AG04450 (cell line): ENCODE measurements at regions not wholly inside any gene's neighbourhood (a gene's known extent, or its start where the extent isn't known, plus 50 kb on each side); places are given as distances from the start of the nearest gene placed in this dataset.

ENCODE experiments used
- CTCF ChIA-PET: fragments of 300-600, 350-600 bp; formaldehyde crosslinking; extraction: SDS; loops from one replicate; lab custom pipeline; 2022; ENCODE audit warnings: antibody characterized with exemption, inconsistent platforms; lab: Charles Lee
- POLR2A ChIA-PET: fragments of 350-600 bp; formaldehyde crosslinking; extraction: SDS; loops from one replicate; lab custom pipeline; 2021; ENCODE audit warnings: antibody characterized with exemption, inconsistent platforms; lab: Yijun Ruan, JAX
- DNase-seq: peaks from one replicate; pipeline ENCODE4 v3.0.0-alpha.2; 2011; ENCODE audit warnings: low read depth, low spot score
- H3K27ac ChIP-seq: one replicate; pipeline ENCODE4 v1.5.1; 2012; ENCODE audit warnings: low read depth, low read length, control low read depth
- H3K27me3 ChIP-seq: one replicate; pipeline ENCODE4 v1.6.0; 2012; ENCODE audit warnings: low read length; ENCODE audit not compliant: control insufficient read depth, insufficient read depth
- H3K4me3 ChIP-seq: 2 replicates; pipeline ENCODE4 v1.5.1; 2011; ENCODE audit warnings: mild to moderate bottlenecking, low read depth, low read length, control low read depth
- H3K9me3 ChIP-seq: 2 replicates; pipeline ENCODE4 v1.5.1; 2012; ENCODE audit warnings: low read length; ENCODE audit not compliant: control insufficient read depth, insufficient read depth
- TF ChIP-seq, protein P1 (sequence below): IDR thresholded peaks from 2 replicates; pipeline ENCODE4 v1.5.1; 2011; ENCODE audit warnings: low read depth, low read length, control low read depth, inconsistent platforms

DNA sequence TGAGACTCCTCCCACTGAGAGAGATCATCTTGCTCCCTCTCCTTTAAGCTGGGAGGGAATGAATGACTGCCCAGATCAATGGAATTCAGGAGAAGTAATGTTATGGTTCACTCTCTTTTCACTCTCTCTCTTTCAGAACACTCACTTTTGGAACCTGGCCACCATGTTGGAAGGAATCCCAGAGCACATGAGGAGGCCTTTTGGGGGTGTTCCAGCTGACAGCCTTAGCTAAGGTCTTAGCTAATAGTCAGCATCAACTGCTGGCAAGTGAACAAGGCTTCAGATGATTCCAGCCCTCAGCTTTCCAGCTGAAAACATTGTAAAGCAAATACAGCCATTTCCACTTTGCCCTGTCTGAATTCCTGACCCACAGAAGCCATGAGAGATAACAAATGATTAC, 124.0 kb upstream of the CLNK start:
- Histone ChIP-seq H3K9me3 (no peaks in the 10 kb centered on the region), H3K27me3 (no peaks in the 10 kb centered on the region), H3K27ac (no peak overlapping the region), H3K4me3 (no peak overlapping the region)
- TF ChIP-seq, protein P1, sequence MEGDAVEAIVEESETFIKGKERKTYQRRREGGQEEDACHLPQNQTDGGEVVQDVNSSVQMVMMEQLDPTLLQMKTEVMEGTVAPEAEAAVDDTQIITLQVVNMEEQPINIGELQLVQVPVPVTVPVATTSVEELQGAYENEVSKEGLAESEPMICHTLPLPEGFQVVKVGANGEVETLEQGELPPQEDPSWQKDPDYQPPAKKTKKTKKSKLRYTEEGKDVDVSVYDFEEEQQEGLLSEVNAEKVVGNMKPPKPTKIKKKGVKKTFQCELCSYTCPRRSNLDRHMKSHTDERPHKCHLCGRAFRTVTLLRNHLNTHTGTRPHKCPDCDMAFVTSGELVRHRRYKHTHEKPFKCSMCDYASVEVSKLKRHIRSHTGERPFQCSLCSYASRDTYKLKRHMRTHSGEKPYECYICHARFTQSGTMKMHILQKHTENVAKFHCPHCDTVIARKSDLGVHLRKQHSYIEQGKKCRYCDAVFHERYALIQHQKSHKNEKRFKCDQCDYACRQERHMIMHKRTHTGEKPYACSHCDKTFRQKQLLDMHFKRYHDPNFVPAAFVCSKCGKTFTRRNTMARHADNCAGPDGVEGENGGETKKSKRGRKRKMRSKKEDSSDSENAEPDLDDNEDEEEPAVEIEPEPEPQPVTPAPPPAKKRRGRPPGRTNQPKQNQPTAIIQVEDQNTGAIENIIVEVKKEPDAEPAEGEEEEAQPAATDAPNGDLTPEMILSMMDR, result no peak
- POLR2A ChIA-PET, result no interaction called here
- peak; percentile 11 for DNase-seq
- CTCF ChIA-PET, result no interaction called here

DNA sequence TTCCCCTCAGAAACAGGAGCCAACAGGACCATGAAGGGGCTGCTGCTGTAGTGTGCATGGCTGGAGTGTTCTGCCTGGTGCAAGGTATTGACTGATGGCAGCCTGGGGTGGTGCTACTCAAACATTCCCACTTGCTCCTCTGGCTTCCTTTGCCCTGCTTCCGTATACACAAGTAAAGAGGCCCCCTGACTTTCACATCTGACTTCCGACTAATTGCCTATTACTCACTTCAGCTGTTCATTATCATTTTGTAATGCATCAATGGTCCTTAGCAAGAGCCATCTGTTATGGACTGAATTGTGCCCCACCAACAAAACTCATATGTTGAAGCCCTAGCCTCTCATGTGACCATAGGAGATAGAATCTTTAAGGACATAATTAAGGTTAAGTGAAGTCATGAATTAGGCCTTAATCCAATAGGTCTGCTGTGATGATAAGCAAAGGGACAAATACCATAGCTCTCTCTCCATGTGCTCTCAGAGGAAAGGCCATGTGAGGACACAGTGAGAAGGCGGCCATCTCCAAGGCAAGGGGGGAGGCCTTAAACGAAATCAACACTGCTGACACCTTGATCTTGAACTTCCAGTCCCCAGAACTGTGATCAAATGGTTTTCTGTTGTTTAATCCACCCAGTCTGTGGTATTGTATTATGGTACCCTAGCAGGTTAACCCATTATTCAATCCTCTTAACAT, 122.5 kb upstream of the CLNK start:
- DNase-seq, result no peak
- Histone ChIP-seq H3K27ac (no peak overlapping the region), H3K9me3 (no peaks in the 10 kb centered on the region), H3K27me3 (no peaks in the 10 kb centered on the region), H3K4me3 (no peak overlapping the region)
- TF ChIP-seq, protein P1, result no peak
- CTCF ChIA-PET, result no interaction called here
- POLR2A ChIA-PET, result no interaction called here

DNA sequence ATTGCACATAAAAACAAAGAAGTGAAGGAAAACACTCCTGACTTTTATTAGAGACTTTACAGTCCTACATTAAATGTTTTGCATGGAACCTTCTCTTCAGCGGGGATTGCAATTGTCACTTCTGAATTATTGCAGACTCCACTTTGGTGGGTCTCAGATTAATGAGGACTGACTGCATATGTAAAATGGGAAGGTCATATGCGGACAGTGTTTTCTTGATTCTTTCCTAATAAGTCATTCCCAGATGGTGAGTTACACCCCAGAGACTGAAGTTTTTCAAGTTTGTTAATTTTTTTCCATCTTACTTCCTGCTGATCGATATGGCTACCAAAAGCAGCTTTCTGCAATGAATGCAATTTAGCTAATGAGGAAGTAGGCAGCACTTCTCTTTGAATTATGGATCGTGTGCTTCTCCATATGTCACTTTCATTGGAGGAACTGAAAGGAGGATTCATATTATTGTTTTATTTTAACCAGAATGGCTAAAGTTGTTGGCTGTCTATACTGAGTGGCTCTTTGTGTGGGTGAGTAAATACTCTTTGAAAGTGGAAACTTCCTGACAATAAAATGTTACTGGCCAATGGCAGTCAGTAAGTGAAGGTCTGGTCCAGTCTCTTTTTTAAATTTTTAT, 119.3 kb upstream of the CLNK start:
- TF ChIP-seq, protein P1, result no peak
- CTCF ChIA-PET, result no interaction called here
- Histone ChIP-seq H3K27ac (no peak overlapping the region), H3K4me3 (no peak overlapping the region), H3K27me3 (no peaks in the 10 kb centered on the region), H3K9me3 (no peaks in the 10 kb centered on the region)
- DNase-seq, result no peak
- POLR2A ChIA-PET, result no interaction called here

DNA sequence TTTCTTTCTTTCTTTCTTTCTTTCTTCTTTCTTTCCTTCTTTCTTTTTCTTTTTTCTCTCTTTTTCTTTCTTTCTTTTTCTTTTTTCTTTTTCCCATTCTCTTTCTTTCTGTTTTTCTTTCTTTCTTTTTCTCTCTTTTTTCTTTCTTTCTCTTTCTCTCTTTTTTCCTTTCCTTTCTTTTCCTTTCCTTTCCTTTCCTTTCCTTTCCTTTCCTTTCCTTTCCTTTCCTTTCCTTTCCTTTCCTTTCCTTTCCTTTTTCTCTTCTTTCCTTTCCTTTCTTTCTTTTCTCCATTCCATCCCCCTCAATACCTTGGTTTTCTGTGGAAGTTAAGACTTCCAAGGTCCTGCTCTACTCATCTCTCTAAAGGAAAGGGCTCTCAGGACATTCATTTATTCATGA, 102.8 kb upstream of the CLNK start:
- DNase-seq, result no peak
- H3K4me3 ChIP-seq, result no peak overlapping the region
- no peak overlapping the region for H3K27ac ChIP-seq
- POLR2A ChIA-PET, result no interaction called here
- CTCF ChIA-PET, result no interaction called here
- H3K27me3 ChIP-seq, result no peaks in the 10 kb centered on the region
- H3K9me3 ChIP-seq, result no peaks in the 10 kb centered on the region
- TF ChIP-seq, protein P1, result no peak

DNA sequence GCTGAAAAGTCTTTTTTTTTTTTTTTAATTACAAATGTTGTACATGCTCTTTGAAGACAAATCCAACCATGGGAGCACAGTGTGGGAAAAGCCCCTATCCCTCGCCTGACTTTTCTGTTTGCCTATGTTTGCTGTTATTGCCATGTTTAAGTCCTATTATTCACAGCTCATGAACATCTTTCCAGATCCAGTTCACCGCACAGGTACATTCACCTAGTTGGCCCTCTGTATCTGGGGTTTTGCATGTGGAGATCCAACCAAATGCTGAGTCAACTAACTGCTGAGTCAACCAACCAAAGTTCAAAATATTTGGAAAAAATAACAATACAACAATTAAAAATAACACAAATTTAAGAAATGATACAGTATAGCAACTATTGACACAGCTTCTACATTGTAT, 100.1 kb upstream of the CLNK start:
- TF ChIP-seq, protein P1, result no peak
- no peak for DNase-seq
- Histone ChIP-seq H3K27ac (no peak overlapping the region), H3K27me3 (no peaks in the 10 kb centered on the region), H3K4me3 (no peak overlapping the region), H3K9me3 (no peaks in the 10 kb centered on the region)
- CTCF ChIA-PET, result no interaction called here
- POLR2A ChIA-PET, result no interaction called here
